Fibroblast of lung (primary cell): ENCODE measurements at regions not wholly inside any gene's neighbourhood (a gene's known extent, or its start where the extent isn't known, plus 50 kb on each side); places are given as distances from the start of the nearest gene placed in this dataset.

Experiments
- EZH2 ChIP-seq: IDR thresholded peaks from 2 replicates; pipeline ENCODE4 v1.5.1; 2012; ENCODE audit warnings: low read length, control low read depth, mild to moderate bottlenecking; ENCODE audit errors: missing control alignments
- TF ChIP-seq, protein P1 (sequence below), 2 donors: IDR thresholded peaks in 1 of 2; conservative IDR thresholded peaks in 1 of 2; 1 replicate in 1 of 2; 2 replicates in 1 of 2; pipeline ENCODE4 v1.5.1; 2011 to 2012; ENCODE audit warnings: low read length in 2 of 2, control low read depth in 1 of 2, inconsistent platforms in 1 of 2, low read depth in 1 of 2, mild to moderate bottlenecking in 1 of 2

DNA sequence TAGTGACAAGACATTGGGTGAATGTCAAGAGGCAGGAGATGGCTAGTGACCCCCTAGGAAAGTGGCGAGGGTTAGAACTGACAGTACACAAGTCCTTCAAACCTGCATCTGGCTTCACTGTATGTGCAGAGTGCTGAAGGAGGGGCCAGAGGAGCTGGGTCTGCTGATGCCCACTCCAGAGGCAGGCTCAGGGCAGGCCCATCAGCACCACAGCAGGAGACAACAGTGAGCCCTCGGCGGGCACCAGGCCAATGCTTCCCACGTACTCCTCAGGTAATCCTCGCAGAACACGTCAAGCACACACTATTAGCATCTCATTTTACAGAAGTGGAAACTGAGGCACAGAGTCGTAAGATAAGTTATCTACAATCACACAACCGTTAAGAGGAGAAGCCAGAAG, 76.1 kb upstream of the SH3PXD2B start:
- TF ChIP-seq, protein P1, sequence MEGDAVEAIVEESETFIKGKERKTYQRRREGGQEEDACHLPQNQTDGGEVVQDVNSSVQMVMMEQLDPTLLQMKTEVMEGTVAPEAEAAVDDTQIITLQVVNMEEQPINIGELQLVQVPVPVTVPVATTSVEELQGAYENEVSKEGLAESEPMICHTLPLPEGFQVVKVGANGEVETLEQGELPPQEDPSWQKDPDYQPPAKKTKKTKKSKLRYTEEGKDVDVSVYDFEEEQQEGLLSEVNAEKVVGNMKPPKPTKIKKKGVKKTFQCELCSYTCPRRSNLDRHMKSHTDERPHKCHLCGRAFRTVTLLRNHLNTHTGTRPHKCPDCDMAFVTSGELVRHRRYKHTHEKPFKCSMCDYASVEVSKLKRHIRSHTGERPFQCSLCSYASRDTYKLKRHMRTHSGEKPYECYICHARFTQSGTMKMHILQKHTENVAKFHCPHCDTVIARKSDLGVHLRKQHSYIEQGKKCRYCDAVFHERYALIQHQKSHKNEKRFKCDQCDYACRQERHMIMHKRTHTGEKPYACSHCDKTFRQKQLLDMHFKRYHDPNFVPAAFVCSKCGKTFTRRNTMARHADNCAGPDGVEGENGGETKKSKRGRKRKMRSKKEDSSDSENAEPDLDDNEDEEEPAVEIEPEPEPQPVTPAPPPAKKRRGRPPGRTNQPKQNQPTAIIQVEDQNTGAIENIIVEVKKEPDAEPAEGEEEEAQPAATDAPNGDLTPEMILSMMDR (conservative IDR thresholded peaks at IDR 0.05 in 1 of 2, IDR thresholded peaks at IDR 0.05 in 1 of 2; ENCODE audit: low read depth in 1 of 2, low read length in 2 of 2): no peak
- no peak for TF ChIP-seq EZH2
